Esophagus squamous epithelium (tissue), 5 donors: ENCODE measurements at regions not wholly inside any gene's neighbourhood (a gene's known extent, or its start where the extent isn't known, plus 50 kb on each side); places are given as distances from the start of the nearest gene placed in this dataset.

Experiments used
- DNase-seq: peaks from one replicate; lab custom pipeline; 2025; lab: John Stamatoyannopoulos, UW
- H3K27ac ChIP-seq, 4 donors: fragments of 200-600 bp; sonication (generic); one replicate each; pipeline ENCODE4 v1.5.1; 2016 to 2019; ENCODE audit warnings: mild to moderate bottlenecking in 1 of 4
- H3K27me3 ChIP-seq, 4 donors: fragments of 200-600 bp; sonication (generic); 1 replicate in 3 of 4; 2 replicates in 1 of 4; pipeline versions ENCODE4 v1.5.1 to v1.6.0; 2017 to 2021; ENCODE audit warnings: antibody characterized with exemption in 1 of 4
- H3K36me3 ChIP-seq, 3 donors: fragments of 200-600 bp; sonication (generic); one replicate each; pipeline ENCODE4 v1.5.1; 2016 to 2019
- H3K4me1 ChIP-seq, 3 donors: fragments of 200-600 bp; sonication (generic); one replicate each; pipeline ENCODE4 v1.5.1; 2017 to 2019
- H3K4me3 ChIP-seq, 4 donors: fragments of 200-600 bp; sonication (generic); 1 replicate in 3 of 4; 2 replicates in 1 of 4; pipeline ENCODE4 v1.5.1; 2016 to 2019; ENCODE audit warnings: mild to moderate bottlenecking in 2 of 4, moderate library complexity in 1 of 4
- H3K9me3 ChIP-seq, 3 donors: fragments of 200-600 bp; sonication (generic); one replicate each; pipeline ENCODE4 v1.5.1; 2016 to 2019
- POLR2A ChIP-seq, 4 donors: fragments of 450-650 bp; IDR thresholded peaks; one replicate each; pipeline ENCODE4 v1.6.1; 2017; ENCODE audit warnings: antibody characterized with exemption in 4 of 4, mild to moderate bottlenecking in 4 of 4, moderate library complexity in 3 of 4
- WGBS, 2 donors: methylation state at CpG; one replicate each; pipeline ENCODE4 v1.1.5; 2018; 5-methylcytosine and 5-hydroxymethylcytosine counted together
- intact Hi-C: fragments of 100-400 bp; cut with DNase I; formaldehyde crosslinking; loops from one replicate; pipeline ENCODE4 v1.15.0; 2022
- TF ChIP-seq, protein P1 (sequence below), 6 experiments: fragments of 450-650 bp in 4 of 6; fragments of 200-600 bp in 2 of 6; sonication (generic) in 2 of 6; IDR thresholded peaks; one replicate each; pipeline ENCODE4 v1.5.1; 2016 to 2019; ENCODE audit warnings: antibody characterized with exemption in 6 of 6, mild to moderate bottlenecking in 4 of 6, moderate library complexity in 4 of 6
- donor health status: DM: yes; HTN: yes; CAD: no.

DNA sequence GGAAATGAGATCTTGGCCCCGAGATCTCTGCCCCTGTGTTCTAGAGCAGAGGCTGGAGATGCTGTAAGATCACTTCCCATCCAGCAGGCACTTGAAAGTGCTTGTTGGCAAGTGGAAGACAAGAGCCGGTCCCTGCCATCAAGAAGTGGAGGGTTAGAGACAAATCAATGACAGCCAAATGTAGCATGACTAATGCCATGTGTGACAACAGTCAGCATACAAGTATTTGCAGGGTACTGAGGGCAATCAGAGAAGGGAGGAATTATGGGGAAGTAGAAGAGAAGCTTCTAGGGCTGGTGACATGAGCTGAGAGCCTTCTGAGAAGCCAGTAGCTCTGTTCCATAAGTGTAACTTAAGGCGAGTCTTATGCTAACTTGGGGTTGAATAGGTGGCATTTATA lies 58.6 kb downstream of the TMEM17 start:
- H3K36me3 ChIP-seq, result no peaks in the 10 kb centered on the region
- no peak overlapping the region for H3K27ac ChIP-seq
- H3K4me3 ChIP-seq, result peak overlapping the region in 1 of 4 donors; percentile 35
- no peak for DNase-seq
- 83 to 89% methylated on average over 2 of the region's 3 CpGs for WGBS, 2 donors
- no peaks in the 10 kb centered on the region for H3K9me3 ChIP-seq
- H3K4me1 ChIP-seq, result peaks cover 0 to 57% (median under 1%) of the 10 kb centered on the region in 3 donors
- no peaks in the 10 kb centered on the region for H3K27me3 ChIP-seq
- no peak for TF ChIP-seq POLR2A (IDR thresholded peaks at IDR 0.05)
- TF ChIP-seq, protein P1, sequence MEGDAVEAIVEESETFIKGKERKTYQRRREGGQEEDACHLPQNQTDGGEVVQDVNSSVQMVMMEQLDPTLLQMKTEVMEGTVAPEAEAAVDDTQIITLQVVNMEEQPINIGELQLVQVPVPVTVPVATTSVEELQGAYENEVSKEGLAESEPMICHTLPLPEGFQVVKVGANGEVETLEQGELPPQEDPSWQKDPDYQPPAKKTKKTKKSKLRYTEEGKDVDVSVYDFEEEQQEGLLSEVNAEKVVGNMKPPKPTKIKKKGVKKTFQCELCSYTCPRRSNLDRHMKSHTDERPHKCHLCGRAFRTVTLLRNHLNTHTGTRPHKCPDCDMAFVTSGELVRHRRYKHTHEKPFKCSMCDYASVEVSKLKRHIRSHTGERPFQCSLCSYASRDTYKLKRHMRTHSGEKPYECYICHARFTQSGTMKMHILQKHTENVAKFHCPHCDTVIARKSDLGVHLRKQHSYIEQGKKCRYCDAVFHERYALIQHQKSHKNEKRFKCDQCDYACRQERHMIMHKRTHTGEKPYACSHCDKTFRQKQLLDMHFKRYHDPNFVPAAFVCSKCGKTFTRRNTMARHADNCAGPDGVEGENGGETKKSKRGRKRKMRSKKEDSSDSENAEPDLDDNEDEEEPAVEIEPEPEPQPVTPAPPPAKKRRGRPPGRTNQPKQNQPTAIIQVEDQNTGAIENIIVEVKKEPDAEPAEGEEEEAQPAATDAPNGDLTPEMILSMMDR (IDR thresholded peaks at IDR 0.05), result no peak
- intact Hi-C loops, result no loop called here

DNA sequence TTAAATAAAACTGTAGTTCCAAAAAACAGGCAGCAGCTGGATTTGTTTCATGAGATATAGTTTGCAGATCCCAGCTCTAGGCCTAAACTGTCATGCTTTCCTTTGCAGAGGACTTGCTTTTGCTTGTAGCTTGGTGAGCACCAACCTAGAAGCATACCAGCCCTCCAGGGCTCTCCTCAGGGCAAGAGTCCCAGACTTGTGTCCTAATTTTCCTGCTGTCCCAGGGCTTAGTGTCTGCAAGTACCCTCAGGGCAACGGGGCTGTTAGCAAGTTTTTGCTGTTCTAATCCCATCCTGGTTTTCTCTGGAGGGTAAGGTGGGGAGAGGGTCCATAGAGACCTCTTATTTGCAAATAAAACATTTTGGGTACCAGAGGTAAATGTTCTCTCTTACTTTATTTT lies 59.5 kb downstream of the TMEM17 start:
- Histone ChIP-seq H3K4me1 (peaks cover 0 to 57% (median 0%) of the 10 kb centered on the region in 3 donors), H3K9me3 (no peaks in the 10 kb centered on the region), H3K36me3 (no peaks in the 10 kb centered on the region), H3K27me3 (no peaks in the 10 kb centered on the region), H3K27ac (peak overlapping the region in 1 of 4 donors; percentile 12), H3K4me3 (peak overlapping the region in 2 of 4 donors; percentile 15 to 35)
- no peak for DNase-seq
- 45 to 60% methylated on average over 1 of the region's 1 CpG for WGBS, 2 donors
- intact Hi-C loops, result no loop called here
- TF ChIP-seq POLR2A (IDR thresholded peaks at IDR 0.05), result no peak
- TF ChIP-seq, protein P1 (IDR thresholded peaks at IDR 0.05), result no peak

DNA sequence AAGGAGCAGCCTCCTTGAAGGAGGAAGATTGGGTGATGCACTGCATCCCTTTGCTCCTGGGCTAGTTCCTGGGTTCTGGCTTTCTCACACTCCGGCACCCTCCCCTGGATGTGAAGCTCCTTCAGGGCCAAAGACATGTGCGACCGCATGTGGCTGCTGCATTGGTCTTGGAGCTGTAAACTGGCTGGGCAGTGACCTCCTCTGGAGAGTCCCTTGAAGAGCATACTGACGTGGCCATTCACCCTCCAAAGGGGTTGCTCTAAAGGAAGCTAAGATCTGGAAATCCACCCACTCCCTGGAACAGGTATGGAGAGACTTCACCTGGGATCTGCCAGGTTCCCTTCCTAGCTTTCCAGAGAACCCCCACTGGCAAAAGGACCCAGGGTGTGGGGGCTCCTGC lies 62.1 kb downstream of the TMEM17 start:
- Histone ChIP-seq H3K4me3 (peak overlapping the region; percentile 3 to 35 (median 28)), H3K9me3 (no peaks in the 10 kb centered on the region), H3K27ac (peak overlapping the region in 2 of 4 donors; percentile 61 to 78), H3K27me3 (no peaks in the 10 kb centered on the region), H3K4me1 (peaks cover 0 to 51% (median 4%) of the 10 kb centered on the region in 3 donors), H3K36me3 (no peaks in the 10 kb centered on the region)
- no peak for TF ChIP-seq POLR2A (IDR thresholded peaks at IDR 0.05)
- TF ChIP-seq, protein P1 (IDR thresholded peaks at IDR 0.05), result no peak
- intact Hi-C loops, result no loop called here
- WGBS, 2 donors, result 66% methylated on average over 3 of the region's 4 CpGs; no CpG with 5 or more reads in 1 of the 2 donors
- DNase-seq, result no peak

DNA sequence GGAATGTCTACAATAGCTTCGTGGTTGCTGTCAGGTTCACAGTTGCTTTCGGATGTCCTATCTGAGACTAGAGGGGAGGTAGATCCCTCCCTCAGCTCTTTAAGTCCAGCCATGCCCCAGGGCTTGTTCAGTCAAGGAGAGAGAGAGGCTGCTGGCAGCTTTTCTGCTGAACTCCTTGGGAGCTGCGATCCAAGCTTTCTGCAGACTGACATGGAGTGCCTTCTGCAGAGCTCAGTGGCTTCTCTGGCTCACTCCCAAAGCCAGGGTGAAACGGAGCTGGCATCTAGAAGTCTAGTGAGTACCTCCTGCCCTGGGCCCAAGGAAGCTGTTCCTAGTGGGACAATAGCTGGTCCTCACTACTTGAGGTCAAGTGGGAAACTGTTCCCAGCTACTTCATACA lies 62.5 kb downstream of the TMEM17 start:
- 60 to 80% methylated on average over 1 of the region's 4 CpGs for WGBS, 2 donors
- H3K9me3 ChIP-seq, result no peaks in the 10 kb centered on the region
- peak overlapping the region; percentile 3 to 35 (median 28) for H3K4me3 ChIP-seq
- H3K27me3 ChIP-seq, result no peaks in the 10 kb centered on the region
- DNase-seq, result no peak
- intact Hi-C loops, result no loop called here
- TF ChIP-seq POLR2A (IDR thresholded peaks at IDR 0.05), result peak in 1 of 4 donors; percentile 9
- TF ChIP-seq, protein P1 (IDR thresholded peaks at IDR 0.05), result no peak
- no peaks in the 10 kb centered on the region for H3K36me3 ChIP-seq
- H3K27ac ChIP-seq, result peak overlapping the region in 2 of 4 donors; percentile 61 to 78
- peaks cover 0 to 51% (median 4%) of the 10 kb centered on the region in 3 donors for H3K4me1 ChIP-seq

DNA sequence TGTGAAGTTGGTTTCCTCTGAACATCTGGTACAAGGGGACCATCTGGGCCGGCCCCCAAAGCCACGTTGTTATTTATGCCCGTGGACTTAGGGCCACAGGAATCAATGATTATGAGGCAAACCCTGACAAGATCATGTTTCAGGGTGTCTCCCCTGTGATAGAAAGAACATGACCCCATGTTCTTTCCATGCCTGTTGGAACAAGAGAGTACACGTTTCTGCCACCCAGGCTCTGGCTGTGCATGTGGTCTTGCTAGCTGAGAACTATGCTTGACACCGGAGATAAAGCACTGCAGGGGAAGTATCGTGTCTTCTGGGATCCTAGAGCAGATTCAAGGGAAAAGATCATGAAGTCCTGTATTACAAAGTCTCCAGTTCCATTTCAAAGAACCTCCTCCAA lies 64.2 kb downstream of the TMEM17 start:
- no peak for DNase-seq
- H3K9me3 ChIP-seq, result no peaks in the 10 kb centered on the region
- WGBS, 2 donors, result 36 to 51% methylated on average over 3 to 6 of the region's 6 CpGs
- intact Hi-C loops, result no loop called here
- H3K27ac ChIP-seq, result peak overlapping the region; percentile 55 to 78 (median 62)
- H3K4me1 ChIP-seq, result peaks cover 0 to 42% (median 4%) of the 10 kb centered on the region in 3 donors
- no peaks in the 10 kb centered on the region for H3K27me3 ChIP-seq
- no peaks in the 10 kb centered on the region for H3K36me3 ChIP-seq
- TF ChIP-seq POLR2A (IDR thresholded peaks at IDR 0.05), result no peak
- TF ChIP-seq, protein P1 (IDR thresholded peaks at IDR 0.05), result no peak
- peak overlapping the region in 2 of 4 donors; percentile 28 to 35 for H3K4me3 ChIP-seq
